Colonic mucosa (tissue), 4 donors: ENCODE measurements at regions not wholly inside any gene's neighbourhood (a gene's known extent, or its start where the extent isn't known, plus 50 kb on each side); places are given as distances from the start of the nearest gene placed in this dataset. TPM values are rescaled to one million over a fixed set of nuclear protein-coding genes. Genes with fewer than 3 reads are reported as not detected.

Source experiments
- DNase-seq: peaks from one replicate; pipeline ENCODE4 v3.0.0-alpha.2; 2020
- H3K27ac ChIP-seq: fragments of 200-600 bp; one replicate; pipeline ENCODE4 v1.8.0; 2021
- H3K27me3 ChIP-seq: fragments of 200-600 bp; one replicate; pipeline ENCODE4 v1.8.0; 2021
- H3K36me3 ChIP-seq: fragments of 200-600 bp; one replicate; pipeline ENCODE4 v1.8.0; 2021
- H3K4me1 ChIP-seq: fragments of 200-600 bp; one replicate; pipeline ENCODE4 v1.8.0; 2021; ENCODE audit warnings: mild to moderate bottlenecking
- H3K4me3 ChIP-seq: fragments of 200-600 bp; one replicate; pipeline ENCODE4 v1.8.0; 2021
- H3K9ac ChIP-seq, 2 donors: one replicate each; pipeline ENCODE4 v1.7.0; 2013; ENCODE audit warnings: control low read depth in 2 of 2, low read depth in 2 of 2, low read length in 2 of 2
- H3K9me3 ChIP-seq: fragments of 200-600 bp; one replicate; pipeline ENCODE4 v1.8.0; 2021
- intact Hi-C: fragments of 100-400 bp; cut with DNase I; formaldehyde crosslinking; loops from one replicate; pipeline ENCODE4 v1.14.1; 2022
- microRNA-seq: library from miRNA; unstranded; fragments of <30 nt; microRNA quantifications from one replicate; pipeline ENCODE4, GENCODE V29; 2019
- TF ChIP-seq, protein P1 (sequence below): fragments of 200-600 bp; IDR thresholded peaks from one replicate; pipeline ENCODE4 v1.8.0; 2022; ENCODE audit warnings: antibody characterized with exemption, mild to moderate bottlenecking
- donor health status: healthy.
- donor health status: DM: no; HTN: no; CAD: no.
- donor health status: DM: no; HTN: no; CAD: no.

DNA sequence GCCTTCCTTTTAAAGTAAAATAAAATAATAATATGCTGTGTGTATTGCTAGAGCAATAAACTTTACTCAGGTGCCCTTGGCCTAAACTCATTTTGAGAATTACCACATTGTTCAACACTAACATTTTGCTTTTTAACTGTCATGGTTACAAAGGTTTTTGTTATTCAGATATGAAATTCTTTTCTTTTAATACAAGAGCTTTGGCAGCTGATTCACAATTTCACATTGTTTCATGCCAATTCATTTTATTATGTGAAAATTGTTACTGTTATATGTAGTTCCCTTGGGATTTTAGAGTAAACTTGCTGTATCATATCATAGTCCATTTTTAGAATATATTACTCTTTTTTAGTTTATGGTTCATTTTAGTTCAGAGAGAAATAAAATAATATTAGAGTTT, 65.8 kb upstream of the ZNF804A start:
- Histone ChIP-seq H3K9ac (no peak overlapping the region), H3K36me3 (no peaks in the 10 kb centered on the region), H3K4me3 (no peak overlapping the region), H3K9me3 (no peaks in the 10 kb centered on the region), H3K27me3 (no peaks in the 10 kb centered on the region), H3K27ac (no peak overlapping the region), H3K4me1 (no peaks in the 10 kb centered on the region)
- intact Hi-C loops: no loop called here
- TF ChIP-seq, protein P1, sequence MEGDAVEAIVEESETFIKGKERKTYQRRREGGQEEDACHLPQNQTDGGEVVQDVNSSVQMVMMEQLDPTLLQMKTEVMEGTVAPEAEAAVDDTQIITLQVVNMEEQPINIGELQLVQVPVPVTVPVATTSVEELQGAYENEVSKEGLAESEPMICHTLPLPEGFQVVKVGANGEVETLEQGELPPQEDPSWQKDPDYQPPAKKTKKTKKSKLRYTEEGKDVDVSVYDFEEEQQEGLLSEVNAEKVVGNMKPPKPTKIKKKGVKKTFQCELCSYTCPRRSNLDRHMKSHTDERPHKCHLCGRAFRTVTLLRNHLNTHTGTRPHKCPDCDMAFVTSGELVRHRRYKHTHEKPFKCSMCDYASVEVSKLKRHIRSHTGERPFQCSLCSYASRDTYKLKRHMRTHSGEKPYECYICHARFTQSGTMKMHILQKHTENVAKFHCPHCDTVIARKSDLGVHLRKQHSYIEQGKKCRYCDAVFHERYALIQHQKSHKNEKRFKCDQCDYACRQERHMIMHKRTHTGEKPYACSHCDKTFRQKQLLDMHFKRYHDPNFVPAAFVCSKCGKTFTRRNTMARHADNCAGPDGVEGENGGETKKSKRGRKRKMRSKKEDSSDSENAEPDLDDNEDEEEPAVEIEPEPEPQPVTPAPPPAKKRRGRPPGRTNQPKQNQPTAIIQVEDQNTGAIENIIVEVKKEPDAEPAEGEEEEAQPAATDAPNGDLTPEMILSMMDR: no peak
- no peak for DNase-seq

DNA sequence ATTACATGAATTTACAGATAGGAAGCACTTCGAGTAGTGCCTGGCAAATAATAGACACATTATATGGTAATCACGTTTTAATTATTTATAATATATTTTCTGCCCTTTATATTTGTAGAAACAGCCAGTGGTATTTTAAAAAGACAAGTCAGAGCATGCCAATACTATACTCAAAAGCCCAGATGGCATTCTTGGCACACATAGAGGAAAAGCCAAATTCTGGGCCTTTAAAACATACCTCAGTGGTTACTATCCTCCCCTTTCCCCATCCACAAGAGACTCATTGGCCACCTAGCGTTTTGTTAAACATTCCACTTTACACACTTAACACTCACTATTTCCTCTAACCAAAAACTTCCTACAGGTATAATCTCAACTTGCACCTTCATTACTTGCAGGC, 63.3 kb upstream of the ZNF804A start:
- Histone ChIP-seq H3K27me3 (no peaks in the 10 kb centered on the region), H3K4me1 (no peaks in the 10 kb centered on the region), H3K4me3 (no peak overlapping the region), H3K36me3 (no peaks in the 10 kb centered on the region), H3K27ac (no peak overlapping the region), H3K9me3 (no peaks in the 10 kb centered on the region), H3K9ac (no peak overlapping the region)
- TF ChIP-seq, protein P1: no peak
- intact Hi-C loops: no loop called here
- no peak for DNase-seq

DNA sequence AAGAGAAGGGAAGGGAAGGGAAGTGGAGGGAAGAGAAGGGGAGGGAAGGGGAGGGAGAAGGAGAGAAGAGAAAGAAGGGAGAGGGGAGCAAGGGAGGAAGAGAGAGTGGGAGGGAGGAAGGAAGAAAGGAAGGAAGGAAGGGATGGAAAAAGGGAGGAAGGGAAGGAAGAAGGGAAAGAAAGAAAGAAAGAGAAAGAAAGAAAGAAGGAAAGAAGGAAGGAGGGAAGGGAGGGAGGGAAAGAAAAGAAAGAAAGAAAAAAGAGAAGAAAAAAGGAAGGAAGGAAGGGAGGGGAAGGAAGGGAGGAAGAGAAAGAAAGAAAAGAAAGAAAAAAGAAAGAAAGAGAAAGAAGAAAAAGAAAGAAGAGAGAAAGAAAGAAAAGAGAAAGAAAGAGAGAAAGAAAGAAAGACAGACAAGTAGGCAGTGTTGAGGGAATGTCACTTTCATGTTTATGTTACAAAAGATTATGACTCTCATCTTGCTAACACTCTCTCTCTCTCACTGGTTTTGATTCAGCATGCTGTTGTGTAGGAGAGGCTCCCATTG, 58.0 kb upstream of the ZNF804A start:
- no peak overlapping the region for H3K27ac ChIP-seq
- TF ChIP-seq, protein P1: no peak

DNA sequence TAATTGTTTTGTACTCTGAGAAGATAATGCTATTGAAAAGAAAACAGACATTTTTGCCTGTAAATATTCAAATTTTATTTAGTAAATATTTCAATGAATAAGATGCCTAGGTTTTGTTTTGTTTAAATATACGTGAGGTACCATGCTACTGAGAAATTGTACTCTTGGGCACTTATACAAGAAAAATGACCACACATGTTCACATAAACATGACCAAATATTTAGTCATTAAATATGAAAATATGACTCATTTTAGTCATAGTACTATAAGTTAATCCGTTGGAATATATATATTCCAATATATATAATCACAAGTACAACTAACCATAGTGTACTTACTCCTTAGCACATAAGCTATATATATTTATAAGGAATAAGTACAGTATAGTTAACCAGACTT, 56.7 kb upstream of the ZNF804A start:
- Histone ChIP-seq H3K36me3 (no peaks in the 10 kb centered on the region), H3K27me3 (no peaks in the 10 kb centered on the region), H3K4me3 (no peak overlapping the region), H3K9me3 (no peaks in the 10 kb centered on the region), H3K27ac (no peak overlapping the region), H3K4me1 (no peaks in the 10 kb centered on the region), H3K9ac (no peak overlapping the region)
- intact Hi-C loops: no loop called here
- TF ChIP-seq, protein P1: no peak
- no peak for DNase-seq

More for the DNA sequence above, 58.0 kb upstream of the ZNF804A start:
- H3K4me1 ChIP-seq: no peaks in the 10 kb centered on the region
- intact Hi-C loops: no loop called here
- H3K9me3 ChIP-seq: no peaks in the 10 kb centered on the region
- no peaks in the 10 kb centered on the region for H3K36me3 ChIP-seq
- DNase-seq: no peak
- H3K4me3 ChIP-seq: no peak overlapping the region
- H3K27me3 ChIP-seq: no peaks in the 10 kb centered on the region
- H3K9ac ChIP-seq: no peak overlapping the region

- H3K9me3 ChIP-seq: no peaks in the 10 kb centered on the region
- H3K9ac ChIP-seq: no peak overlapping the region
- H3K4me3 ChIP-seq: no peak overlapping the region
- intact Hi-C loops: no loop called here
- H3K4me1 ChIP-seq: no peaks in the 10 kb centered on the region
- H3K27ac ChIP-seq: no peak overlapping the region
- H3K36me3 ChIP-seq: no peaks in the 10 kb centered on the region
- DNase-seq: no peak
- TF ChIP-seq, protein P1: no peak
- H3K27me3 ChIP-seq: no peaks in the 10 kb centered on the region
These were observed 54.5 kb upstream of the ZNF804A start for GRCh38 chr2:184543832-184544231.

Small RNAs in the stretch of these regions (microRNA-seq; reads per million reads assigned to microRNA genes)
- not detected for gene MIR548AE1
